Esophagus squamous epithelium (tissue), 5 donors: ENCODE measurements at regions not wholly inside any gene's neighbourhood (a gene's known extent, or its start where the extent isn't known, plus 50 kb on each side); places are given as distances from the start of the nearest gene placed in this dataset.

Experiments used
- DNase-seq: peaks from one replicate; lab custom pipeline; 2025; lab: John Stamatoyannopoulos, UW
- H3K27ac ChIP-seq, 4 donors: fragments of 200-600 bp; sonication (generic); one replicate each; pipeline ENCODE4 v1.5.1; 2016 to 2019; ENCODE audit warnings: mild to moderate bottlenecking in 1 of 4
- H3K27me3 ChIP-seq, 4 donors: fragments of 200-600 bp; sonication (generic); 1 replicate in 3 of 4; 2 replicates in 1 of 4; pipeline versions ENCODE4 v1.5.1 to v1.6.0; 2017 to 2021; ENCODE audit warnings: antibody characterized with exemption in 1 of 4
- H3K36me3 ChIP-seq, 3 donors: fragments of 200-600 bp; sonication (generic); one replicate each; pipeline ENCODE4 v1.5.1; 2016 to 2019
- H3K4me1 ChIP-seq, 3 donors: fragments of 200-600 bp; sonication (generic); one replicate each; pipeline ENCODE4 v1.5.1; 2017 to 2019
- H3K4me3 ChIP-seq, 4 donors: fragments of 200-600 bp; sonication (generic); 1 replicate in 3 of 4; 2 replicates in 1 of 4; pipeline ENCODE4 v1.5.1; 2016 to 2019; ENCODE audit warnings: mild to moderate bottlenecking in 2 of 4, moderate library complexity in 1 of 4
- H3K9me3 ChIP-seq, 3 donors: fragments of 200-600 bp; sonication (generic); one replicate each; pipeline ENCODE4 v1.5.1; 2016 to 2019
- CTCF ChIP-seq, 6 experiments: fragments of 450-650 bp in 4 of 6; fragments of 200-600 bp in 2 of 6; sonication (generic) in 2 of 6; IDR thresholded peaks; one replicate each; pipeline ENCODE4 v1.5.1; 2016 to 2019; ENCODE audit warnings: antibody characterized with exemption in 6 of 6, mild to moderate bottlenecking in 4 of 6, moderate library complexity in 4 of 6
- POLR2A ChIP-seq, 4 donors: fragments of 450-650 bp; IDR thresholded peaks; one replicate each; pipeline ENCODE4 v1.6.1; 2017; ENCODE audit warnings: antibody characterized with exemption in 4 of 4, mild to moderate bottlenecking in 4 of 4, moderate library complexity in 3 of 4
- WGBS, 2 donors: methylation state at CpG; one replicate each; pipeline ENCODE4 v1.1.5; 2018; 5-methylcytosine and 5-hydroxymethylcytosine counted together
- intact Hi-C: fragments of 100-400 bp; cut with DNase I; formaldehyde crosslinking; loops from one replicate; pipeline ENCODE4 v1.15.0; 2022
- donor health status: DM: yes; HTN: yes; CAD: no.

- Histone ChIP-seq H3K9me3 (peaks cover 0 to 7% (median 0%) of the 10 kb centered on the region in 3 donors), H3K27ac (no peak overlapping the region), H3K27me3 (peaks cover 0 to 55% (median 0%) of the 10 kb centered on the region in 4 donors), H3K4me3 (no peak overlapping the region), H3K4me1 (no peaks in the 10 kb centered on the region), H3K36me3 (no peaks in the 10 kb centered on the region)
- WGBS, 2 donors: 29 to 42% methylated on average over 2 of the region's 2 CpGs
- intact Hi-C loops: no loop called here
- DNase-seq: no peak
- TF ChIP-seq POLR2A (IDR thresholded peaks at IDR 0.05) (no peak), CTCF (IDR thresholded peaks at IDR 0.05) (no peak)
Observed at GRCh38 chr14:61939776-61940175, 177.6 kb downstream of the SNAPC1 start.

- H3K36me3 ChIP-seq: no peaks in the 10 kb centered on the region
- peaks cover 0 to 7% (median 0%) of the 10 kb centered on the region in 3 donors for H3K9me3 ChIP-seq
- intact Hi-C loops: no loop called here
- H3K27ac ChIP-seq: no peak overlapping the region
- no peak for DNase-seq
- no peak for TF ChIP-seq POLR2A (IDR thresholded peaks at IDR 0.05)
- no peak for TF ChIP-seq CTCF (IDR thresholded peaks at IDR 0.05)
- H3K27me3 ChIP-seq: peaks cover 0 to 48% (median 0%) of the 10 kb centered on the region in 4 donors
- no peak overlapping the region for H3K4me3 ChIP-seq
- no peaks in the 10 kb centered on the region for H3K4me1 ChIP-seq
- WGBS, 2 donors: 48% methylated on average over 5 to 7 of the region's 7 CpGs
Observed at GRCh38 chr14:61940666-61941420, 178.6 kb downstream of the SNAPC1 start.

GRCh38 chr14:61941421-61942150, 179.4 kb downstream of the SNAPC1 start:
- no peaks in the 10 kb centered on the region for H3K4me1 ChIP-seq
- TF ChIP-seq POLR2A (IDR thresholded peaks at IDR 0.05): no peak
- TF ChIP-seq CTCF (IDR thresholded peaks at IDR 0.05): no peak
- 82 to 86% methylated on average over 4 of the region's 4 CpGs for WGBS, 2 donors
- H3K27me3 ChIP-seq: peaks cover 0 to 42% (median 0%) of the 10 kb centered on the region in 4 donors
- H3K9me3 ChIP-seq: peaks cover 0 to 7% (median 0%) of the 10 kb centered on the region in 3 donors
- intact Hi-C loops: no loop called here
- no peak overlapping the region for H3K4me3 ChIP-seq
- H3K27ac ChIP-seq: no peak overlapping the region
- no peak for DNase-seq
- no peaks in the 10 kb centered on the region for H3K36me3 ChIP-seq

GRCh38 chr14:61948376-61948775, 186.2 kb downstream of the SNAPC1 start:
- DNase-seq: no peak
- Histone ChIP-seq H3K4me3 (no peak overlapping the region), H3K27ac (no peak overlapping the region), H3K9me3 (peaks cover 0 to 7% (median 0%) of the 10 kb centered on the region in 3 donors), H3K27me3 (peaks cover 0 to 16% (median 0%) of the 10 kb centered on the region in 4 donors), H3K4me1 (no peaks in the 10 kb centered on the region), H3K36me3 (no peaks in the 10 kb centered on the region)
- intact Hi-C loops: no loop called here
- TF ChIP-seq POLR2A (IDR thresholded peaks at IDR 0.05) (no peak), CTCF (IDR thresholded peaks at IDR 0.05) (no peak)
- WGBS, 2 donors: 77 to 82% methylated on average over 6 of the region's 6 CpGs

DNA sequence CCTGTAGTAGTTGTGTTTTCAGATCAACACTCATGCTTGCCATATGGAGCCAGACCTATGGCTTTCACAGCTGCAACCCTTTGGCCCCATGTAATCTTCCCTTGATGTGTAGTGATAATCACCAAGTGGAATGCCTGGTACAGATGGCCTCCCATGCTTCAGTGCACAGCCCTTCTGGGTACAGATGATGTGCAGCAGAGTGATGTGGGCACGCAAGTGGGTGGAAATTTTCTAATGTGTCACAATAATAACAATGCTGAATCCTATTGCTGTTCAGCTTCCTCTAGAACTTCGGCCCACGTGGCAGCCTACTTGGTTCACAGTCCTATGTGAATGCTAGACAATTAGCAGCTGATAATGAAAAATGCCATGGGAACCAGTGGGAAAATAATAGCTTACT, 188.1 kb downstream of the SNAPC1 start:
- H3K9me3 ChIP-seq: no peaks in the 10 kb centered on the region
- no peaks in the 10 kb centered on the region for H3K4me1 ChIP-seq
- DNase-seq: no peak
- 84 to 95% methylated on average over 3 of the region's 3 CpGs for WGBS, 2 donors
- H3K27ac ChIP-seq: no peak overlapping the region
- intact Hi-C loops: no loop called here
- TF ChIP-seq POLR2A (IDR thresholded peaks at IDR 0.05) (no peak), CTCF (IDR thresholded peaks at IDR 0.05) (no peak)
- peaks cover 0 to 16% (median 0%) of the 10 kb centered on the region in 4 donors for H3K27me3 ChIP-seq
- no peak overlapping the region for H3K4me3 ChIP-seq
- H3K36me3 ChIP-seq: no peaks in the 10 kb centered on the region
